GM18517 (cell line): ENCODE measurements at regions not wholly inside any gene's neighbourhood (a gene's known extent, or its start where the extent isn't known, plus 50 kb on each side); places are given as distances from the start of the nearest gene placed in this dataset.
"Not testable (repeated sequence)": the region's sequence is repeated elsewhere in the genome, so short reads cannot be mapped to it uniquely, and the experiment has no call there.

ENCODE experiments used
- ATAC-seq: cut with Tn5 transposase; IDR thresholded peaks from one replicate; pipeline ENCODE4 v1.9.1; 2021; ENCODE audit warnings: mild to moderate bottlenecking, moderate library complexity; ENCODE audit not compliant: unreplicated experiment

GRCh38 chr4:11069083-11069482 is 359.6 kb downstream of the HS3ST1 start:
- no peak for ATAC-seq

- ATAC-seq: not testable (repeated sequence)
Observed at GRCh38 chr4:11066584-11066983, 362.1 kb downstream of the HS3ST1 start.

- ATAC-seq: not testable (repeated sequence)
Observed at GRCh38 chr4:11060637-11061036, 368.1 kb downstream of the HS3ST1 start.

- not testable (repeated sequence) for ATAC-seq
Observed at GRCh38 chr4:11054937-11055336, 370.4 kb upstream of the CLNK start.

GRCh38 chr4:11053601-11054220 is 369.1 kb upstream of the CLNK start:
- no peak for ATAC-seq

- no peak for ATAC-seq
Observed at GRCh38 chr4:11051181-11051580, 366.6 kb upstream of the CLNK start.

GRCh38 chr4:11050766-11051165 is 366.2 kb upstream of the CLNK start:
- ATAC-seq: no peak

GRCh38 chr4:11049001-11049400 is 364.4 kb upstream of the CLNK start:
- no peak for ATAC-seq

- ATAC-seq: no peak
Observed at GRCh38 chr4:11042760-11043159, 358.2 kb upstream of the CLNK start.

GRCh38 chr4:11039634-11040131 is 355.1 kb upstream of the CLNK start:
- no peak for ATAC-seq

- ATAC-seq: no peak
Observed at GRCh38 chr4:11038926-11039325, 354.4 kb upstream of the CLNK start.

GRCh38 chr4:11037637-11038036 is 353.1 kb upstream of the CLNK start:
- ATAC-seq: no peak

GRCh38 chr4:11028334-11028733 is 343.8 kb upstream of the CLNK start:
- ATAC-seq: no peak

GRCh38 chr4:11021333-11021732 is 336.8 kb upstream of the CLNK start:
- no peak for ATAC-seq

- no peak for ATAC-seq
Observed at GRCh38 chr4:11019451-11020240, 335.1 kb upstream of the CLNK start.

GRCh38 chr4:11014199-11014598 is 329.6 kb upstream of the CLNK start:
- ATAC-seq: no peak

- ATAC-seq: no peak
Observed at GRCh38 chr4:11013094-11013664, 328.6 kb upstream of the CLNK start.

GRCh38 chr4:11011249-11011648 is 326.7 kb upstream of the CLNK start:
- ATAC-seq: no peak

GRCh38 chr4:11010624-11011023 is 326.1 kb upstream of the CLNK start:
- no peak for ATAC-seq

GRCh38 chr4:11009281-11009680 is 324.7 kb upstream of the CLNK start:
- ATAC-seq: no peak

GRCh38 chr4:11005300-11005699 is 320.7 kb upstream of the CLNK start:
- no peak for ATAC-seq

GRCh38 chr4:11004818-11005217 is 320.2 kb upstream of the CLNK start:
- ATAC-seq: no peak
